Fibroblast of lung (primary cell): ENCODE measurements at regions not wholly inside any gene's neighbourhood (a gene's known extent, or its start where the extent isn't known, plus 50 kb on each side); places are given as distances from the start of the nearest gene placed in this dataset.

Experiments used
- CTCF ChIP-seq, 2 donors: IDR thresholded peaks in 1 of 2; conservative IDR thresholded peaks in 1 of 2; 1 replicate in 1 of 2; 2 replicates in 1 of 2; pipeline ENCODE4 v1.5.1; 2011 to 2012; ENCODE audit warnings: low read length in 2 of 2, control low read depth in 1 of 2, inconsistent platforms in 1 of 2, low read depth in 1 of 2, mild to moderate bottlenecking in 1 of 2
- EZH2 ChIP-seq: IDR thresholded peaks from 2 replicates; pipeline ENCODE4 v1.5.1; 2012; ENCODE audit warnings: low read length, control low read depth, mild to moderate bottlenecking; ENCODE audit errors: missing control alignments

DNA sequence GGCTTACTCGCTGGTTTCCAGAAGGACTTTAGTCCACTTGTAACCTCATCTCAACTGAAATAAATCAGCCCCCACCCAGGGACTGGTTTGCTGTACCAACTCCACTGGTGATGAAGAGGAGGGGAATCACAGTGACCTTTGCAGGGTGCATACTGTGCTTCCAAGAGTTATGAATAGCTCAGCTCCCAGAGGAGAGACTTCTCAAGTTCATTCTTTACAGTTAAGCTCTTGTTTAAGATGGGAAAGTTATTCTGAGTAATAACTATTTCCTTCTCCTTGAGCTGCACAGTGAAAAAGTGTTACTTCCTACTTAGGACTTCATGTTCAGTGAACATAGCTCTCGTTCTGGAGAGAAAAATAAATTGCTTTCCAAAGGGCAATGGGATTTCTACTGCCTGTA lies 166.5 kb upstream of the ECI2 start:
- TF ChIP-seq CTCF (conservative IDR thresholded peaks at IDR 0.05 in 1 of 2, IDR thresholded peaks at IDR 0.05 in 1 of 2; ENCODE audit: low read depth in 1 of 2, low read length in 2 of 2), result no peak
- no peak for TF ChIP-seq EZH2
